Hepatocyte (in vitro differentiated cells): ENCODE measurements at regions not wholly inside any gene's neighbourhood (a gene's known extent, or its start where the extent isn't known, plus 50 kb on each side); places are given as distances from the start of the nearest gene placed in this dataset.

ENCODE experiments used
- DNase-seq: peaks from one replicate; pipeline ENCODE4 v3.0.0-alpha.2; 2016; ENCODE audit warnings: low spot score
- H2AFZ ChIP-seq: fragments of 200-600 bp; sonication (generic); 2 replicates; pipeline ENCODE4 v1.6.0; 2016; ENCODE audit warnings: antibody characterized with exemption, mild to moderate bottlenecking
- H3K27ac ChIP-seq: fragments of 200-600 bp; sonication (generic); 2 replicates; pipeline ENCODE4 v1.5.1; 2016; ENCODE audit warnings: mild to moderate bottlenecking
- H3K27me3 ChIP-seq: fragments of 200-600 bp; sonication (generic); 2 replicates; pipeline ENCODE4 v1.6.1; 2016
- H3K36me3 ChIP-seq: fragments of 200-600 bp; sonication (generic); replicated peaks from 2 replicates; pipeline ENCODE4 v1.5.1; 2016; ENCODE audit warnings: low read depth; ENCODE audit not compliant: insufficient read depth
- H3K4me1 ChIP-seq: fragments of 200-600 bp; sonication (generic); 2 replicates; pipeline ENCODE4 v1.5.1; 2016; ENCODE audit warnings: mild to moderate bottlenecking, moderate library complexity; ENCODE audit not compliant: insufficient read depth
- H3K4me2 ChIP-seq: fragments of 200-600 bp; sonication (generic); 2 replicates; pipeline ENCODE4 v1.6.0; 2016
- H3K4me3 ChIP-seq: fragments of 200-600 bp; sonication (generic); 2 replicates; pipeline ENCODE4 v1.5.1; 2016; ENCODE audit warnings: mild to moderate bottlenecking
- H3K79me2 ChIP-seq: fragments of 200-600 bp; sonication (generic); 2 replicates; pipeline ENCODE4 v1.6.0; 2017; ENCODE audit warnings: mild to moderate bottlenecking
- H3K9me2 ChIP-seq: fragments of 200-600 bp; sonication (generic); replicated peaks from 2 replicates; pipeline ENCODE4 v1.6.0; 2017; ENCODE audit warnings: mild to moderate bottlenecking; ENCODE audit not compliant: insufficient read depth
- H3K9me3 ChIP-seq: fragments of 200-600 bp; sonication (generic); 2 replicates; pipeline ENCODE4 v1.5.1; 2016; ENCODE audit warnings: low read depth, mild to moderate bottlenecking
- H4K20me1 ChIP-seq: fragments of 200-600 bp; sonication (generic); 2 replicates; pipeline ENCODE4 v1.6.0; 2016; ENCODE audit warnings: mild to moderate bottlenecking; ENCODE audit not compliant: insufficient read depth, poor library complexity, severe bottlenecking
- EZH2 ChIP-seq: fragments of 200-600 bp; sonication (generic); IDR thresholded peaks from 2 replicates; pipeline ENCODE4 v1.6.1; 2016; ENCODE audit warnings: antibody characterized with exemption, mild to moderate bottlenecking, borderline replicate concordance
- EZH2phosphoT487 ChIP-seq: fragments of 200-600 bp; sonication (generic); IDR thresholded peaks from one replicate; pipeline ENCODE4 v1.6.1; 2018; ENCODE audit warnings: antibody characterized with exemption, mild to moderate bottlenecking, low read depth, moderate library complexity; ENCODE audit not compliant: unreplicated experiment, severe bottlenecking
- WGBS: methylation state at CpG from one replicate; pipeline ENCODE4 v1.1.6; 2016; ENCODE audit warnings: low lambda C conversion rate; ENCODE audit errors: missing lambda C conversion rate; 5-methylcytosine and 5-hydroxymethylcytosine counted together
- TF ChIP-seq, protein P1 (sequence below): fragments of 200-600 bp; sonication (generic); IDR thresholded peaks from 2 replicates; pipeline ENCODE4 v1.5.1; 2016; ENCODE audit warnings: antibody characterized with exemption, mild to moderate bottlenecking; ENCODE audit not compliant: poor library complexity

GRCh38 chr17:34776456-34777443 lies 184.5 kb downstream of the CCT6B start:
- Histone ChIP-seq H3K4me1 (no peaks in the 10 kb centered on the region), H3K27ac (no peak overlapping the region), H3K36me3 (no peaks in the 10 kb centered on the region), H3K4me3 (no peak overlapping the region), H3K79me2 (no peaks in the 10 kb centered on the region), H3K9me2 (no peaks in the 10 kb centered on the region), H3K27me3 (peaks cover 19% of the 10 kb centered on the region), H4K20me1 (no peaks in the 10 kb centered on the region), H3K9me3 (no peaks in the 10 kb centered on the region), H2AFZ (no peak overlapping the region), H3K4me2 (no peak overlapping the region)
- 68% methylated on average over 17 of the region's 17 CpGs for WGBS
- DNase-seq = no peak
- TF ChIP-seq, protein P1, sequence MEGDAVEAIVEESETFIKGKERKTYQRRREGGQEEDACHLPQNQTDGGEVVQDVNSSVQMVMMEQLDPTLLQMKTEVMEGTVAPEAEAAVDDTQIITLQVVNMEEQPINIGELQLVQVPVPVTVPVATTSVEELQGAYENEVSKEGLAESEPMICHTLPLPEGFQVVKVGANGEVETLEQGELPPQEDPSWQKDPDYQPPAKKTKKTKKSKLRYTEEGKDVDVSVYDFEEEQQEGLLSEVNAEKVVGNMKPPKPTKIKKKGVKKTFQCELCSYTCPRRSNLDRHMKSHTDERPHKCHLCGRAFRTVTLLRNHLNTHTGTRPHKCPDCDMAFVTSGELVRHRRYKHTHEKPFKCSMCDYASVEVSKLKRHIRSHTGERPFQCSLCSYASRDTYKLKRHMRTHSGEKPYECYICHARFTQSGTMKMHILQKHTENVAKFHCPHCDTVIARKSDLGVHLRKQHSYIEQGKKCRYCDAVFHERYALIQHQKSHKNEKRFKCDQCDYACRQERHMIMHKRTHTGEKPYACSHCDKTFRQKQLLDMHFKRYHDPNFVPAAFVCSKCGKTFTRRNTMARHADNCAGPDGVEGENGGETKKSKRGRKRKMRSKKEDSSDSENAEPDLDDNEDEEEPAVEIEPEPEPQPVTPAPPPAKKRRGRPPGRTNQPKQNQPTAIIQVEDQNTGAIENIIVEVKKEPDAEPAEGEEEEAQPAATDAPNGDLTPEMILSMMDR = no peak
- TF ChIP-seq EZH2 = no peak
- no peak for TF ChIP-seq EZH2phosphoT487

- Histone ChIP-seq H3K79me2 (no peaks in the 10 kb centered on the region), H3K4me3 (no peak overlapping the region), H3K9me2 (no peaks in the 10 kb centered on the region), H2AFZ (no peak overlapping the region), H3K4me1 (no peaks in the 10 kb centered on the region), H3K4me2 (no peak overlapping the region), H3K27ac (no peak overlapping the region), H3K9me3 (no peaks in the 10 kb centered on the region), H4K20me1 (no peaks in the 10 kb centered on the region), H3K27me3 (peaks cover 25% of the 10 kb centered on the region), H3K36me3 (no peaks in the 10 kb centered on the region)
- WGBS = 71% methylated on average over 4 of the region's 4 CpGs
- DNase-seq = no peak
- TF ChIP-seq, protein P1 = no peak
- TF ChIP-seq EZH2 = no peak
- no peak for TF ChIP-seq EZH2phosphoT487
Measured at GRCh38 chr17:34773036-34773435, 188.2 kb downstream of the CCT6B start.

DNA sequence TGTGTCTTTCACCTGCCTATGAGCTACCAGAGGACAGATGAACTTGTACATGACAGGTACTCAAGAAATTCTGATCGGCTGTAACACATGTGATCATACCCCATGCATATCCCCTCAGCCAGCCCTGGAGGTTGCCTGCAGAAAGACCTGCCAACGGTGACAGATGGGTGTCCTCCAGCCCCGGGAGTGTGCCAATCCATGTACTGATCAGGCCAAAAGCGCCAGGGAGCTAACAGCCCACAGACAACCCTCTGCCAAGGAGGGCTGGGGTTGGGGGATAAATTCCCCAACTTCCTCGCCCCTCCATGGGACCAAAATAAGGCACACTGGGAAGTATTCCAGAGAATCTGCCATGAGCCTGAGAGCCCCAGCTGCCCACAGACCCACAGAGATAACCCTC lies 189.4 kb downstream of the CCT6B start:
- TF ChIP-seq EZH2 (no peak), EZH2phosphoT487 (no peak)
- TF ChIP-seq, protein P1 = no peak
- Histone ChIP-seq H3K4me2 (no peak overlapping the region), H3K4me1 (no peaks in the 10 kb centered on the region), H3K36me3 (no peaks in the 10 kb centered on the region), H4K20me1 (no peaks in the 10 kb centered on the region), H3K4me3 (no peak overlapping the region), H3K9me3 (no peaks in the 10 kb centered on the region), H3K79me2 (no peaks in the 10 kb centered on the region), H3K27me3 (peaks cover 25% of the 10 kb centered on the region), H3K27ac (no peak overlapping the region), H3K9me2 (no peaks in the 10 kb centered on the region), H2AFZ (no peak overlapping the region)
- 86% methylated on average over 5 of the region's 5 CpGs for WGBS
- DNase-seq = no peak
